PC-3 (cell line): ENCODE measurements at regions not wholly inside any gene's neighbourhood (a gene's known extent, or its start where the extent isn't known, plus 50 kb on each side); places are given as distances from the start of the nearest gene placed in this dataset.

ENCODE experiments used
- ATAC-seq: fragments of 200-7000 bp; cut with Tn5 transposase; 2 replicates; pipeline ENCODE4 v1.9.1; 2020; ENCODE audit warnings: mild to moderate bottlenecking, moderate library complexity
- BruUV-seq: library from RNA; stranded (reverse); fragments of 400-500 nt; replicated peaks from 2 replicates; lab custom pipeline; 2021; lab: Mats Ljungman, UMichigan
- CTCF ChIA-PET: fragments of 300-600 bp; sonication (Branson Sonifier 250); formaldehyde crosslinking; loops from one replicate; lab custom pipeline; 2022; ENCODE audit warnings: antibody characterized with exemption; lab: Charles Lee
- POLR2A ChIA-PET: fragments of 300-600 bp; sonication (Branson Sonifier 250); formaldehyde crosslinking; loops from one replicate; lab custom pipeline; 2022; ENCODE audit warnings: antibody characterized with exemption; ENCODE audit not compliant: unreplicated experiment; lab: Charles Lee
- DNase-seq: peaks from one replicate; pipeline ENCODE4 v3.0.0-alpha.2; 2015
- H2AFZ ChIP-seq: fragments of 300-600 bp; sonication (generic); 2 replicates; pipeline ENCODE4 v1.6.0; 2016; ENCODE audit warnings: antibody characterized with exemption, low read length
- H3F3A ChIP-seq: fragments of 300-600 bp; sonication (generic); one replicate; pipeline ENCODE4 v1.6.0; 2017; ENCODE audit warnings: antibody characterized with exemption, low read length, control low read depth, mild to moderate bottlenecking; ENCODE audit not compliant: unreplicated experiment
- H3K27ac ChIP-seq: fragments of 300-600 bp; sonication (generic); 2 replicates; pipeline ENCODE4 v1.5.1; 2016; ENCODE audit warnings: mild to moderate bottlenecking, low read length
- H3K27me3 ChIP-seq: fragments of 300-600 bp; sonication (generic); 2 replicates; pipeline ENCODE4 v1.6.1; 2016; ENCODE audit warnings: low read length, mixed read lengths
- H3K36me3 ChIP-seq: fragments of 300-600 bp; sonication (generic); 2 replicates; pipeline ENCODE4 v1.6.1; 2016; ENCODE audit warnings: low read depth, mixed run types, low read length, mixed read lengths
- H3K4me1 ChIP-seq: fragments of 300-600 bp; sonication (generic); 2 replicates; pipeline ENCODE4 v1.5.1; 2016; ENCODE audit warnings: low read length; ENCODE audit not compliant: insufficient read depth
- H3K4me2 ChIP-seq: fragments of 300-600 bp; sonication (generic); 2 replicates; pipeline ENCODE4 v1.6.0; 2016; ENCODE audit warnings: low read length
- H3K4me3 ChIP-seq: fragments of 300-600 bp; sonication (generic); 2 replicates; pipeline ENCODE4 v1.5.1; 2016; ENCODE audit warnings: mild to moderate bottlenecking, low read length, mixed read lengths
- H3K79me2 ChIP-seq: fragments of 300-600 bp; sonication (generic); 2 replicates; pipeline ENCODE4 v1.6.1; 2017; ENCODE audit warnings: low read length, mixed read lengths
- H3K9ac ChIP-seq: fragments of 300-600 bp; sonication (generic); 2 replicates; pipeline ENCODE4 v1.6.0; 2016; ENCODE audit warnings: mild to moderate bottlenecking, low read length
- H3K9me2 ChIP-seq: fragments of 300-600 bp; sonication (generic); replicated peaks from 2 replicates; pipeline ENCODE4 v1.6.1; 2016; ENCODE audit warnings: mixed run types, low read length, mixed read lengths
- H3K9me3 ChIP-seq: fragments of 300-600 bp; sonication (generic); 2 replicates; pipeline ENCODE4 v1.6.1; 2016; ENCODE audit warnings: low read length, mixed read lengths
- H4K20me1 ChIP-seq: fragments of 300-600 bp; sonication (generic); 2 replicates; pipeline ENCODE4 v1.6.1; 2016; ENCODE audit warnings: low read length, mixed read lengths
- CTCF ChIP-seq: fragments of 300-600 bp; sonication (generic); conservative IDR thresholded peaks from 2 replicates; pipeline ENCODE4 v1.5.1; 2017; ENCODE audit warnings: antibody characterized with exemption, low read depth, mild to moderate bottlenecking, low read length
- EZH2 ChIP-seq: fragments of 300-600 bp; sonication (generic); IDR thresholded peaks from one replicate; pipeline ENCODE4 v1.6.1; 2017; ENCODE audit warnings: antibody characterized with exemption, mild to moderate bottlenecking, low read length; ENCODE audit not compliant: unreplicated experiment
- EZH2phosphoT487 ChIP-seq: fragments of 300-600 bp; sonication (generic); IDR thresholded peaks from 2 replicates; pipeline ENCODE4 v1.6.1; 2018; ENCODE audit warnings: mild to moderate bottlenecking, antibody characterized with exemption, low read length, borderline replicate concordance
- intact Hi-C: fragments of 100-400 bp; cut with micrococcal nuclease; formaldehyde crosslinking; loops from 2 replicates; pipeline ENCODE4 v1.9.0; 2023

GRCh38 chr1:4215391-4215790 lies 315.3 kb upstream of the C1orf174 start:
- Histone ChIP-seq H3K4me2 (no peak overlapping the region), H3K4me1 (no peaks in the 10 kb centered on the region), H3K27ac (no peak overlapping the region), H3K9me3 (no peaks in the 10 kb centered on the region), H3K9me2 (no peaks in the 10 kb centered on the region), H3K9ac (no peak overlapping the region), H3K36me3 (no peaks in the 10 kb centered on the region), H3F3A (no peaks in the 10 kb centered on the region), H3K79me2 (no peaks in the 10 kb centered on the region), H2AFZ (no peak overlapping the region), H4K20me1 (no peaks in the 10 kb centered on the region), H3K4me3 (no peak overlapping the region), H3K27me3 (peaks cover 56% of the 10 kb centered on the region)
- CTCF ChIA-PET: no interaction called here
- POLR2A ChIA-PET: no interaction called here
- DNase-seq (no peak), ATAC-seq (no peak)
- intact Hi-C loops: no loop called here
- no peak for TF ChIP-seq EZH2
- BruUV-seq: no TSS peak

- CTCF ChIA-PET: no interaction called here
- no peaks in the 10 kb centered on the region for H3K9me2 ChIP-seq
- ATAC-seq: no peak
- no peak overlapping the region for H3K27ac ChIP-seq
- POLR2A ChIA-PET: no interaction called here
- no TSS peak for BruUV-seq
- peaks cover 61% of the 10 kb centered on the region for H3K27me3 ChIP-seq
- H3K4me1 ChIP-seq: no peaks in the 10 kb centered on the region
- no peaks in the 10 kb centered on the region for H3F3A ChIP-seq
- no peaks in the 10 kb centered on the region for H3K9me3 ChIP-seq
- H4K20me1 ChIP-seq: no peaks in the 10 kb centered on the region
- no peaks in the 10 kb centered on the region for H3K36me3 ChIP-seq
- no peak overlapping the region for H3K4me3 ChIP-seq
- H3K4me2 ChIP-seq: no peak overlapping the region
- no peak for TF ChIP-seq EZH2
- no peak for TF ChIP-seq EZH2phosphoT487
- no peak for TF ChIP-seq CTCF
- intact Hi-C loops: no loop called here
- H3K79me2 ChIP-seq: no peaks in the 10 kb centered on the region
- H3K9ac ChIP-seq: no peak overlapping the region
- DNase-seq: no peak
- H2AFZ ChIP-seq: no peak overlapping the region
Measured at GRCh38 chr1:4216231-4216630, 316.2 kb upstream of the C1orf174 start.

GRCh38 chr1:4218619-4219018 lies 318.5 kb upstream of the C1orf174 start:
- no peak overlapping the region for H3K4me3 ChIP-seq
- POLR2A ChIA-PET: no interaction called here

More at GRCh38 chr1:4218619-4219018, 318.5 kb upstream of the C1orf174 start:
- no peaks in the 10 kb centered on the region for H3K36me3 ChIP-seq
- no peak overlapping the region for H2AFZ ChIP-seq
- no peaks in the 10 kb centered on the region for H3K79me2 ChIP-seq
- CTCF ChIA-PET: no interaction called here
- no peaks in the 10 kb centered on the region for H3K9me2 ChIP-seq
- DNase-seq (no peak), ATAC-seq (no peak)
- no peak overlapping the region for H3K9ac ChIP-seq
- no peaks in the 10 kb centered on the region for H3K4me1 ChIP-seq
- no peaks in the 10 kb centered on the region for H3K9me3 ChIP-seq
- H3K27me3 ChIP-seq: peaks cover 68% of the 10 kb centered on the region
- no peak overlapping the region for H3K27ac ChIP-seq
- no TSS peak for BruUV-seq
- intact Hi-C loops: no loop called here
- H3F3A ChIP-seq: no peaks in the 10 kb centered on the region
- H4K20me1 ChIP-seq: no peaks in the 10 kb centered on the region
- H3K4me2 ChIP-seq: no peak overlapping the region
- no peak for TF ChIP-seq EZH2
- TF ChIP-seq EZH2phosphoT487: no peak
- TF ChIP-seq CTCF: no peak
